HG03575 (cell line): ENCODE measurements at regions not wholly inside any gene's neighbourhood (a gene's known extent, or its start where the extent isn't known, plus 50 kb on each side); places are given as distances from the start of the nearest gene placed in this dataset.

ENCODE experiments used
- ATAC-seq: cut with Tn5 transposase; IDR thresholded peaks from one replicate; pipeline ENCODE4 v1.9.1; 2021; ENCODE audit not compliant: unreplicated experiment, insufficient number of reproducible peaks, low FRiP score; ENCODE audit errors: extremely low read depth

DNA sequence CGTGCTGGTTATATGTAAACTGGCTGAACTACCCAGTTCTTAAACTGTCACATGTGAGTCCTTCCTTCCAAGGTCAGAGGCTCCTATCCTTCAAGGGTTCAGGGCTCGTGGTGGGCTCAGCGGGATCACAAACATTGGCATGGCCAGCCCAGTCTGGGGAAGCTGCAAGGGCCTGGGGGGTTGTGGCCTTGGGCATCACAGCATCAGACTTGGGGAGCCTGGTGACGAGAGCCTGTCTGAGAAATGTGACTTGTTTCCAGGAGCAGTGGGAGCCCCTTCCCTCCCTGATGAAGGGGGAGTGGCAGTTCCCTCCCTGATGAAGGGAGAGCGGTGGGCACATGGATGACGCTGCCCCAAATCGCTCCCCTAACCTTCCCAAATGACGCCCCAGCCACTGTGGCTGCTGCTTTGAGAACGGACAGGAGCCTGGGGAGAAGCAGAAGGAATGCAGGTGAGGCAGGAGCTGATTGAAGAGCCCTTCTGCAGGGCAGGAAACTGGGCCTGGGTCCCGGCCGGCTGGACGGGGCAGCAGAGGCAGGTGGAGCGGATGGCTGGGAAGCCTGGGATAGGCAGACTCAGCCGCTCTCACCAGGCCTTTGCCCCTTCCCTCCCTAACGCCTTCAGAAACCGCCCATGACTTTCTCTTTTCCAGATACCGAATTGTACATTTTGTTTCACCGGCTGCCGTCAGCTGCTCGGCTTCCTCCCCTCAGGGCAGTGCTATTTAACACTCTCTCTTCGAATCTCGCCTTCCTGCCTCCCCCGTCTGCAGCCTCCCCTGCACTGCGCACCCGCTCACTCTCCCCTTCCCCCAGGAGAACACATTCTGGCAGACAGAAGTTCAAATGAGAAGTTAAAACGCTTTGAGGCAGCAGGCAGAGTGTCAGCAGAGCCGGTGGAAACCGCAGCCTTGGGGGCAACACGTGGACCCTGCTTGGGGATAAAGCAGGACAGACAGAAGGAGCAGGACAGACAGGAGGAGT, 1486.7 kb downstream of the BRD1 start:
- ATAC-seq = no peak

DNA sequence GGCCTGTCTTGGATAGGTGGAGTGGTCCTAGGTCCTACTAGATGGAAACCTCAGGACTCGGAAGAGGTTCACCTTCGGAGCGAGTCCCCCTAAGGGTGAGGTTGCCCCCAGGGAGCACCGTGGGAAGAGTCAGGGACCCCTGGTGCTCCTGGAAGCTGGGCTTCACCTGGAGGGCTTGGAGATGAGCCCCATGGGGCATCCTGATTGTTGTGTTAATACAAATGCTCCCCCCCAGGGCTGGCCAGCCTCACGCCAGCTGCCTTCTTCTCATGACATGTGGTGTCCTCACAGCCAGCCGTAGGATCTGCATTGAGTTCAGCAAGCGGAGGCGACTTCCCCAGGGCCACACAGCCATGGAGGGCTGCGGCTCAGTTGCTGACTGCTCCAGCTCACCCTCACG, 1487.5 kb downstream of the BRD1 start:
- ATAC-seq = no peak

DNA sequence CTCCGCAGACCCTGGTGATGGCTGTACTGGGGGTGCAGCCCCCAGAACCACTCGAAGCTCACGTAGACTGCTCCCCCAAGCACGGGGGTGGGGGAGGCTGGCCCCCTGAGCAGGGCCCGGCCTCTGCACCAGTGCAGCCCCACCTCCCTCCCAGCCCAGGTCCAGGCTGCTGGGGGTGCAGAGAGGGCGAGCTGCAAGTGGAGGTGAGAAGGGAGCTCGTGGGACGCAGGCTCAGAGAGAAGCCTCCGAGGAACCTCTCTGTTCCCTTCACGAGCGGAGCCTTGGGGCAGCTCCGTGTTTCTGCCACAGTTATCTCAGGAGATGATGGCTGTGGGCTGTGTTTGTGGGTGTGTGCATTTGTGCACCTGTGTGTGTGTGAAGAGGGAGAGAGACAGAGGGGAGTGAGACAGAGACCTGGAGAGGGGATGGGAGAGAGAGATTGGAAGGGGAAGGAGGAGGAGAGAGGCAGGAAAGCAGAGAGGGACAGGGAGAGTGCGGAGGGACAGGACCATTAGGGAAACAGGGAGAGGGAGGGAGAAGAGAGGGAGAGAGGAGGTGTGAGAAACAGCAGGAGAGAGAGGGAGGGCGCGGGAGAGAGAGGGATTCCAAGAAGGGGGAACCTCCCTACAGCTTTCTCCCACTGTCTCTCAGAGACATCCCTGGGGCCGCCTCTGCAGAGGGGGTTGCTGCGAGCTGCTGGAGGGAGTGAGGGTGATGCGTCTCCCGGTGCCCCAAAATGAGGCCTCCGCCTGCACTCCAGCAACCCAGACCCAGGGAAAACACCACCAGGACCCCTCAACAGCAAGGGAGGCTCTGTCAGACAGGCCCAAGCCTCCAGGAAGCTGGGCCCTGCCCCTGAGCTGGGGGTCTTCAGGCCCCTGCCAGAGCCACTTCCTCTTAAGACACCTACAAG, 1488.6 kb downstream of the BRD1 start:
- ATAC-seq = no peak

DNA sequence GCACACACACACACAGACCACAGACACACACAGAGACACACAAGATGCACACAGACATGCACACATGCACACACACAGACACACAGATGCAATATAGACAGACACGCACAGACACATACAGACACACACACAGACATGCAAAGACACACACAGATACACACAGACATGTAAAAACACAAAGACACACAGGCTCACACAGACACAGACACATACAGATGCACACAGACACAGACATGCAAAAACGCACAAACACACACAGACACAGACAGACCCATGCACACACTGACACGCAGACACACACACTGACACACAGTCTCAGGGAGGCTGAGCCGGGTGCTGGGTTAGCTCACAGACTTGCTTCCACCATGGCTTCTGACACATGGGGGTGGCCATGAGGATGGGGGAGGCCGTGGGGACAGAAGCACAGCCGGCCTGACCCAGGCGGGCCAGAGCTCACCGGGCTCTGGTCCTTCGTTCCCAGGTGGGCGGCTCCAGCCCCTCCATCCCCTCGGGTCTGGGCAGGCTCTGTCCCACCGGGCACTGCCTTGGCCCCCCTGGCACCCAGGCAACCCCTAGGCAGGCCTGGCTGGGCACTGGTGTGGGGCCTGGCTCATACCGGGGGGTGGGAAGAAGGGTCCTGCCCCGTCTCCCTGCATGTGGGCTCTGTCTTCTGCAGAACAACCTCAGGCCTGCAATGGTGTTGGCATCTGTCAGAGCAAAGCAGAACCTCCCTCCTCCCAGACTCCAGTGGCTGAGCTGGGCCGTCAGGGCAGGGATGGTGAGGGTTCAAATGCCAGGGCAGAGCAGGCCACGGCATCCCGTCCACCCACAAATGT, 1489.5 kb downstream of the BRD1 start:
- no peak for ATAC-seq

DNA sequence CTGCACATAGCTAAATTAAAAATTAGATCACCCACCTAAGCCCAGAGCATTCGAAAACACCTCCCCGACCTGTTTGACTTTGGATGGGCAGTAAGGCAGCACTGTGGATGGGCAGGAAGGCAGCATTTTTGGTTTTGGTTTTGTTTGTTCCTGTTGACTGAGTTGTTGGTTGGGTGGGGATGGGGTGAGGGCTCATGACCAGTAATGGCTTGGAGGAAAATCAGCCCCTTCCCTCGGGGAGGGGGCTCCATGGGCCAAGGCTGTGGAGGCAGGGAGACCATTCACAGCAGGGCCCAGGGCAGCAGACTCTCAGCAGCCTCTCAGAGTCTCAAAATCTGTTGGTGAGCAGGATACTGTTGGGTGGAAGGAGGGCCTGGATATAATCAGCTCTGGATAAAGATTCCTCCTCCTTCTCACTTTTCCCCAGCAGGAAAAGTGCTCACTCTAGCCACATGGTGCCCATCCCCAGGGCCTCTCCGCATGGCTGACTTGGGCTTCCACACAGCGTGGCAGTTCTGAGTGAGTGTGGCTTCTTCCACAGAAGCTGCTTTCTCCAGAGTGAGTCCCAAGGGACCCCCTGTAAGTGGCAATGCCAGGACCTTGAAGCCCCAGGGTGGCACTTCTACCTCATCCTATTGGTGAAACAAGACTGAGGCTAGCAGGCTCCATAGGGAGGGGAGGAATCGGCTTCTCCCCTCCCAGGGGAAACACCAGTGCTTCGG, 1491.2 kb downstream of the BRD1 start:
- ATAC-seq = no peak

DNA sequence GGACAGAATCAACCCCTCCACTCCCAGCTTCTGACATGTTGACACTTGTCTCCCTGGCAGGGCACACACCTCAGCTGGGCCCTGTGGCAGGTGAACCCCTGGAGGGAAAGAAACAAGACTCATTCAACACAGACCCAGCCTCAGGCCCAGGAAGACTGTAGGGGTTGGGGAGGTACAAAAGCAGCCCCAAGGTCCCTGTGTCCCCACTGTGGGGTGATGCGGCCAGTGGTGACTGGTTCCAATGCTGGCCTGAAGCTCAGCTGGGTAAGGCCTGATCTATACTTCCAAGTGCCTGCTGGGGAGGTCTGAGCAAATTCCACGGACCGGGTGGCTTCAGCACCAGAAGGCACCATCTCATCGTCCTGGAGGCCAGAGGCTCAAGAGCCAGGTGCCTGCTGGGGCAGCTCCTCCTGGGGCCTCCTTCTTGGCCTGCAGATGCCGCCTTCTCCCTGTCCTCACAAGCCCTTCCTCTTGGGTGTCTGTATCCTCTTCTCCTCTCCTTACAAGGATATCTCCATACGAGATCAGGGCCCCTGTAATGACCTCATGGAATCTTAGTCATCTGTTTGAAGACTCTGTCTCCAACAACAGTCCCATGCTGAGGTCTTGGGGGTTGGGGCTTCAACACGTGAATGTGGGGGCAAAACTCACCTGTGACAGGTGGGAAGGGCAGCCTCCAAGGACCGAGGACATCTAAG, 1492.1 kb downstream of the BRD1 start:
- no peak for ATAC-seq

DNA sequence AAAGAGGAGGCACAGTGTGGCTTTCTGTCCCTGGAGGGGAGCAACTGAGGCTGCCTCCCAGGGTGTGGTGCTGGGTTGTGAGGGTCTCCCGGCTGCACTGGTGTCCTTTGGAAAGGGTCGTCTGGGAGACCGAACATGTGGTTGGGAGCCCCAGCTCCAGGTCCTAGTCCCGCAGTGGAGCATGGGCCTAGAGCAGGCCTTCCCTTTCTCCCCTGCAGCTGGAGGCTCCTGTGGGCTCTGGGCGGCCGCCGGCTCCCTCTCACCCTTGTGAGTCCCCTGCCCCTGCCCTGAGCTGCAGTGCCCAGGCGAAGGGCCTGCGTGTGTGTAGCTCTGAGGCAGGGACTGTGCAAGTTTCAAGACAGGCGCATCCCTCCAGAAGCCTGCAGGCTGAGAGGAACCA, 1492.7 kb downstream of the BRD1 start:
- no peak for ATAC-seq

DNA sequence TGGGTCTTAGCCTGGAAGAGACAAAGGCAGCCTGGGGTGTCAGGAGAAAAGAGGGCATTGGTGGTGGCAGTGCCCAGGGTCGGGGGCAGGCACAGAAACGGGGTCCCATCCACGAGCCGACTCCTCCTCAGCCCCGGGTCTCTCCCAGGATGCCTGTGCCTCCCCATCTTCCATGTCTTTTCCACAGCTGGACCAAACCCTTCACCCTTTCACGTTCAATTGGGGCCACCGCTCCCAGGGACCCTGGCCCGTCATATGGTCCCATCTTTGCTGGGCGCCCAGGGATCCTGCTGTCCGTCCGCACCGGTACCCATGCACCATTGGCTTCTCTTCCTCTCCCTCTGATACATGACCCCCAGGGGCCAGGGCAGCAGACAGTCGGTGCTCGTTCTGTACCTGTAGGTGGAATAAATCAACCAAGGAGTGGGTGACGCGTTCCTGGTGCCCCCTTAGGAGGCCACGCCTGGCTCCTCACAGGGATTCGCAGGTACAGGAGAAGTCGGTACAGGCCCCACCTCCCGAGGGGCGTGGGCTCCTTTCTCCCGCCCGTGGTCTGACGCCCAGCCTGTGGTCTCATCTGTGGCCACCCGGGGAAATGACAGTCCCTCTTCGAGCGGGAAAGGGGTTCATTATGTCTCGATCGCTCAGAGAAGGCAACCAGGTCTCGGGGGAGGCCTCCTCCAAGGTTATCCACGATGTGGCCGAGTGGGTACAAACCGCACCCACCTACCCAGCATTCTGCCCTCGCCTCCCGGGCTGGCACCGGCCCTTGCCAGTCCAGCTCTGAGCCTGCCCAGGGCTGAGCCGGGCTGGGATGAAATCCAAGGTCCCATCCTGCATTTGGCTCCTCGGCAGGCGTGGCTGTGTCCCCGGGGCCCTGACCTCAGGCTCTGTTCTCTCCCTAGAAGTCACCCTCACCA, 1493.6 kb downstream of the BRD1 start:
- ATAC-seq = no peak

DNA sequence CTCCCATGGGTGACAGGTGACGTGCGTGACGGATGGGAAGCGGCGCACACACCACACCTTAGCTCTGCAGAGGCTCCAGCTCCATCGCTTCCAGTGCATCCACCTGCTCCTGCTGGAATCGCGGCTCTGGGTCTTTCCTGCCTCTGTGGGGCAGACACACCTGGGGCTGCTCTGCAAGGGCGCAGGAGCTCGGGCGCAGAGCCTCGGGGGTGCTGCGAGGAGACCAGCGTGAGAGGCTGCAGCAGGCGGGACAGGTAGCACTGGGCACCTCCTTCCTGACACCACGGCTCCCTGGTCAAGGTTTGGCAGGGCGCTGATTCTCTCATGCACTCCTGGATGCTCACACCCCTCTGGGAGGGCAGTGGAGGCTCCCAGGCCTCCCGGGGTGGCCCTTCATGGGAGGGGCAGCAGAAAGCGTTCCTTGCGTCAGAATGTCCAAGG, 1494.3 kb downstream of the BRD1 start:
- no peak for ATAC-seq

DNA sequence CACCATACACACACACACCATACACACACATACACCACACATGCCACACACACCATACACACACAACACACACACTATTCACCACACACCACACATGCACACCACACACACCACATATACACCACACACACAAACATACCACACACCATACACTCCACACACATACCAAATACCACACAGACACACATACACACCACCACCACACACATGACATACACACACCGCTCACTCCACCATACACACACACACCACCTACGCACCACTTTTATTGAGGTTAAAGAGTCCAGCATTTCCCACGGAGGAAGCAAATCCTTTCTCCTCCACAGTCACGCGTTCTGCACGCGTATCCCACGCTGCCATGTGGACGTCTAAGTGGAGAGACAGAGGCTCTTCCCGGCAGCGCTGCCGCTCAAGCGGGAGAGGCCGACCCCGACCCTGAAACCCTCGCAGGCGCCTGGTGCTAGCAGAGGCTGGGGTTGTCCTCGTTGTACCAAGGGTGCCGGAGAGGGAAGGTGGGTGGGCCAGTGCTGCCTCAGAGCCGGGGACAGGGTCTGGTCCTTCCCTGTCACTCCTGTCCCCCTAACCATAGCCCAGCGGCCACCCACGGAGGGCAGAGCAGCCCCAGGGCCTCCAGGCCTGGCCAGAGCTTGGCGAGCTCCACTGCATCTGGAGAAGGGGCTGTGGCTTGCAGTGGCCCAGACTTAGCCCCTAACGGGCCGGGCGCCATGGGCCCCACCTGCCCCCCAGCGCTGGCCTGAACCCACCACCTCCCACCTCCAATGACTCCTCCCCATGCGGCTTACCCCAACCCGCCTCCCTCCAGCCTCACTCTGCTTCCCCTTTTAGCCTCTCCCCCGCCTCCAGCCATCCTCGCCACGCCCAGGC, 1495.0 kb downstream of the BRD1 start:
- ATAC-seq = no peak

DNA sequence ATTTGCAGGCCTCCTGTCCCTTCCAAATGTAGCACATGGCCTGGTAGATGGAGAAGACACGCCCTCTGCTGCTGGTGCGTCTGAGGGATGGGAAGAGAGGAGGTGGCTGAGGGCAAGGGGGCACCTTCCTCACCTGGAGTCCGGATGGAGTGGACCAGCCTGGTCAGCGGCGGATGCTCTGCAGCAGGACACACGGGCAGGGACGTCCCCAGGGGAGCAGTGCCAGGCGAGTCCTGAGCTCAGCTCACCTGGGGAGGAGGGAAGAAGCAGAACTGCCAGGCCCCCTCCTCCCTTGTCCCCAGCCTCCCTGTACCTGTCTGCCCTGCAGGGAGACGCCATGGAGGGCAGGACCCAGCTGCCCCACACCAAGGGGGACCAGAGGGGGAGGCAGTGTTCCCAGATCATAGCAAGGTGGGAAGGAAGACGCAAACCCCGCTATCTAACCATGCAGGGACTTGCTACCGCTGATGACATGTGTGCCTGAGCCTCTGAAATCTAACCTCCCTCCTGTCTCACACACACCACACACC, 1495.9 kb downstream of the BRD1 start:
- no peak for ATAC-seq

DNA sequence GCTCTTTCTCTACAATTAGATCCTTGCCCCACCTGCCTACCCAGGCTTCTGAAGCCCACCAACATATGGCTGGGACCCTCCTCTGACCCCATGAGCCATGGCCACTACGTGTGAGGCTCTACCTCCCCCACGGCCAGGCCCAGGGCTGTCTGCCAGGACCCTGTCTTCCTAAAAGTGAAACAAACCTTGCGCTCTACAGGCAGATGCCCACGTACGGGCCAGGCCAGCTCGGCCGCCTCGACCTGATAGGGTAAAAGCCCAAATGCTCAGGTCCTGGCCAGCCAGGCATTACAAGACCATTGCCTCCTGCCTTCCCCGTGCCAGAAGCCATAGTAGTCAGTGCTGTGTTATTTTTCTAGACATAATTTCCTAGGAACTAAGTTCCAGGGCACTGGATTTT, 1496.4 kb downstream of the BRD1 start:
- ATAC-seq = no peak

DNA sequence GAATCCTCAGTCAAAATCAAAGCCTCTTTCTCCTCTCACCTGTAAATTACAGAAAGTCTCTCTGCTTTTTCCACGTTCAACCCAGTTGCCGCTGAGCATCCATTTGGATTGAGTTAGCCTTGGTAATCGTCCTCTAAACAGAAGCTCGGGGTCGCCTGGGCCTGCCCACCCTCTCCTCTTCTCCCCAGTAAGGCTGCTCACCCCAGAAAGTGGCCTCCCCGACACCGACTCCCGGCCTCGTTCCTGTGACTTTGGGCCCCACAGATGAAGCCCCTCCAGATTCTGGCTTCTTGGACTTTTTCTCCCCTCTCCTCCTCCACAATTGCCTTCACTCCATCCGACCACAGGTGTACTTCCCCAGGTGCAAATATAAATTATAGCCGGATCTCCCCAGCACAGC, 1500.0 kb downstream of the BRD1 start:
- ATAC-seq = no peak

DNA sequence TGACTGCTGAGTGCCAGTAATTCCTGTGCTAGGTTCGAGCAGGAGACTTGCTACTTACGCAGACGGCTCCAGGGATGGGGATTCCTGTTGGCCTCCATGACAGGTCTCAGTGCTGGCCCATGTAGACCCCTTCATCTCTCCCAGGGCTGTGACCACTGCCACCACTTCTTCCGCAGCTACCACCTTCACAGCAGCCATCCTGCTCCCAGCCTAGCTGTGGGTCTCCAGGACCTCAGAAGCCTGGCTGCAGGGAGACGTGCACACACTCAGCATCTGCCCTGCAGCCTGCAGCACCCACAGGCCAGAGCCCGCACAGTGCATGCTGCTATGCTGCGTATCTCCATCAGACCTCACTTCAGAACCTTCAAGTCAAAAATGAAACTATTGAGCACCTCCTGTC, 1503.9 kb downstream of the BRD1 start:
- no peak for ATAC-seq

DNA sequence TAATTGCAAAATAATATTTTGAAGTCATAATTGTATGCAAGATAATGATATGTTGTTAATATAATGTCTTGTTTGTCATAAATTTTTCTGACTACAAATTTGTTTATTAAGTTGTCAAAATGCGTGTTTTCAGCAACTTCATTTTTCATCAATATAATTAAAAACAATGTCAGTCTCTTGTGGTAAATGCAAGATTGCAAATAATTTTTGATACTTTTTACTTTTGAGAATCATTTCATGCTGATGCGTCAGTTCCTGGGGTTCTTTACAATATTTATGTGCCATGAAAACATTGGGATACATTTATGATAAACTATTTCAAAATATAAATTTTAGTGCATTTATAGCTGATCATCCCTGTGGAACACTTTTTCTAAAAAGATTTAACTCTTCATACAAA, 1504.8 kb downstream of the BRD1 start:
- ATAC-seq = no peak
